ENCODE measurements at regions not wholly inside any gene's neighbourhood (a gene's known extent, or its start where the extent isn't known, plus 50 kb on each side); places are given as distances from the start of the nearest gene placed in this dataset.
A peak's percentile ranks its signal among the peaks of the same experiment; 100 is the strongest.
"Not testable (repeated sequence)": the region's sequence is repeated elsewhere in the genome, so short reads cannot be mapped to it uniquely, and the experiment has no call there.

- TF ChIP-seq ETV6 (CRISPR knock-in tag; conservative IDR thresholded peaks at IDR 0.05) (no peak), NFE2L2 (IDR thresholded peaks at IDR 0.05; ENCODE audit: low read length) (peak; percentile 45; the same call in 1 of the 2 replicates), CAMTA2 (CRISPR knock-in tag; IDR thresholded peaks at IDR 0.05; ENCODE audit: borderline replicate concordance) (no peak), NR1H2 (CRISPR knock-in tag; IDR thresholded peaks at IDR 0.05; ENCODE audit: borderline replicate concordance, low read depth) (no peak), ZNF878 (CRISPR knock-in tag; IDR thresholded peaks at IDR 0.05) (no peak), PAX8 (CRISPR knock-in tag; IDR thresholded peaks at IDR 0.05; ENCODE audit: borderline replicate concordance) (no peak), RXRB (CRISPR knock-in tag; IDR thresholded peaks at IDR 0.05; ENCODE audit: borderline replicate concordance) (no peak), ZNF629 (CRISPR knock-in tag; conservative IDR thresholded peaks at IDR 0.05) (no peak), ZNF362 (CRISPR knock-in tag; IDR thresholded peaks at IDR 0.05; ENCODE audit: borderline replicate concordance) (no peak), MAFK (conservative IDR thresholded peaks at IDR 0.05 in 1 of 2, IDR thresholded peaks at IDR 0.05 in 1 of 2; ENCODE audit: low read length in 2 of 2) (peak; percentile 33 to 77; a peak in 3 of 4 replicates), TEAD3 (CRISPR knock-in tag; optimal IDR thresholded peaks at IDR 0.05; ENCODE audit: borderline replicate concordance) (no peak), POGZ (CRISPR knock-in tag; IDR thresholded peaks at IDR 0.05) (no peak), DR1 (CRISPR knock-in tag; IDR thresholded peaks at IDR 0.05) (no peak)
Measured at GRCh38 chr4:121593760-121594159, 103.0 kb downstream of the ANXA5 start (continued).

- 24% methylated on average over 3 of the region's 3 CpGs for WGBS (ENCODE audit: low lambda C conversion rate)
- H3K9me3 ChIP-seq (ENCODE audit: low read length); H3K4me2 ChIP-seq (ENCODE audit: low read depth, low read length); H3K27ac ChIP-seq (ENCODE audit: extremely low read length, insufficient read depth, low read length); in situ Hi-C loops (cut with HindIII; ENCODE audit: extremely low pct_ligation_motif_present, low pct_unique_long_range_greater_than_20kb); ATAC-seq; BruUV-seq (replicated peaks); H3K9ac ChIP-seq (ENCODE audit: insufficient read depth, low read depth, low read length); H4K20me1 ChIP-seq (ENCODE audit: insufficient read depth, low read length); H3K4me3 ChIP-seq (replicated peaks in 1 of 3; ENCODE audit: insufficient read depth in 1 of 3, low read depth in 2 of 3, low read length in 3 of 3); DNase-seq (ENCODE audit: low spot score); H3K36me3 ChIP-seq (replicated peaks in 1 of 2; ENCODE audit: control insufficient read depth in 1 of 2, insufficient read depth in 2 of 2, low read length in 2 of 2); FAIRE-seq; H3K79me2 ChIP-seq (ENCODE audit: insufficient read depth, low read length); H2AFZ ChIP-seq (ENCODE audit: low read length); H3K27me3 ChIP-seq (ENCODE audit: control insufficient read depth in 1 of 2, insufficient read depth in 2 of 2, low read length in 2 of 2); H3K4me1 ChIP-seq (ENCODE audit: insufficient read depth, low read length); intact Hi-C loops (cut with micrococcal nuclease; ENCODE audit: unreplicated experiment); CTCF ChIA-PET (ENCODE audit: low intra/inter-chr PET ratio, low total read pairs); POLR2A ChIA-PET: not testable (repeated sequence)
Measured at GRCh38 chr4:121592257-121592656, 104.5 kb downstream of the ANXA5 start.
